RKO (cell line): ENCODE measurements at regions not wholly inside any gene's neighbourhood (a gene's known extent, or its start where the extent isn't known, plus 50 kb on each side); places are given as distances from the start of the nearest gene placed in this dataset.

Experiments used
- DNase-seq: peaks from one replicate; pipeline ENCODE4 v3.0.0-alpha.2; 2016; ENCODE audit warnings: low spot score

- no peak for DNase-seq
These were observed 207.9 kb downstream of the SAMD5 start for GRCh38 chr6:147716434-147716833.

- no peak for DNase-seq
These were observed 209.5 kb downstream of the SAMD5 start for GRCh38 chr6:147717991-147718390.

GRCh38 chr6:147722158-147722557, 213.7 kb downstream of the SAMD5 start:
- DNase-seq, result no peak

- DNase-seq, result no peak
These were observed 216.0 kb downstream of the SAMD5 start for GRCh38 chr6:147724454-147724853.

GRCh38 chr6:147726342-147726741, 217.9 kb downstream of the SAMD5 start:
- DNase-seq, result no peak

GRCh38 chr6:147728903-147729302, 220.4 kb downstream of the SAMD5 start:
- DNase-seq, result no peak

GRCh38 chr6:147733686-147734085, 225.2 kb downstream of the SAMD5 start:
- DNase-seq, result no peak

- no peak for DNase-seq
These were observed 225.7 kb downstream of the SAMD5 start for GRCh38 chr6:147734151-147734550.

- no peak for DNase-seq
These were observed 227.4 kb downstream of the SAMD5 start for GRCh38 chr6:147735924-147736323.

- no peak for DNase-seq
These were observed 228.6 kb downstream of the SAMD5 start for GRCh38 chr6:147737115-147737514.

GRCh38 chr6:147738099-147738498, 229.6 kb downstream of the SAMD5 start:
- no peak for DNase-seq

GRCh38 chr6:147738516-147739162, 230.1 kb downstream of the SAMD5 start:
- no peak for DNase-seq

GRCh38 chr6:147740326-147740725, 231.8 kb downstream of the SAMD5 start:
- DNase-seq, result no peak

GRCh38 chr6:147740916-147741315, 232.4 kb downstream of the SAMD5 start:
- no peak for DNase-seq

- DNase-seq, result no peak
These were observed 232.9 kb downstream of the SAMD5 start for GRCh38 chr6:147741389-147741788.

- DNase-seq, result no peak
These were observed 233.9 kb downstream of the SAMD5 start for GRCh38 chr6:147742440-147742839.

GRCh38 chr6:147744012-147744411, 235.5 kb downstream of the SAMD5 start:
- no peak for DNase-seq

- no peak for DNase-seq
These were observed 240.8 kb downstream of the SAMD5 start for GRCh38 chr6:147749331-147749730.

- DNase-seq, result no peak
These were observed 241.9 kb downstream of the SAMD5 start for GRCh38 chr6:147750413-147750812.

GRCh38 chr6:147751232-147751631, 242.7 kb downstream of the SAMD5 start:
- no peak for DNase-seq

GRCh38 chr6:147752689-147753403, 244.4 kb downstream of the SAMD5 start:
- no peak for DNase-seq

GRCh38 chr6:147755999-147756398, 247.5 kb downstream of the SAMD5 start:
- DNase-seq, result no peak

GRCh38 chr6:147756891-147757290, 248.4 kb downstream of the SAMD5 start:
- DNase-seq, result no peak

GRCh38 chr6:147757291-147757690, 248.8 kb downstream of the SAMD5 start:
- DNase-seq, result no peak
